ENCODE measurements at regions not wholly inside any gene's neighbourhood (a gene's known extent, or its start where the extent isn't known, plus 50 kb on each side); places are given as distances from the start of the nearest gene placed in this dataset.
A peak's percentile ranks its signal among the peaks of the same experiment; 100 is the strongest.

- Histone ChIP-seq H3K27ac (ENCODE audit: low read depth in 2 of 2, low read length in 1 of 2) (no peak overlapping the region), H3K9me3 (ENCODE audit: control insufficient read depth in 2 of 2, insufficient read depth in 1 of 2, low read depth in 1 of 2, low read length in 1 of 2) (no peaks in the 10 kb centered on the region), H3K27me3 (ENCODE audit: control insufficient read depth in 1 of 2, insufficient read depth in 2 of 2, low read length in 2 of 2) (no peaks in the 10 kb centered on the region), H3K36me3 (ENCODE audit: control insufficient read depth in 2 of 2, insufficient read depth in 2 of 2, low read length in 1 of 2) (no peaks in the 10 kb centered on the region), H3K4me1 (ENCODE audit: control insufficient read depth in 2 of 2, insufficient read depth in 2 of 2, low read length in 1 of 2) (no peaks in the 10 kb centered on the region), H3K4me3 (ENCODE audit: low read depth in 1 of 2, low read length in 2 of 2) (no peak overlapping the region)
- WGBS, 2 donors, result 48 to 50% methylated on average over 2 of the region's 2 CpGs
Measured at GRCh38 chr2:172336681-172337080, 90.7 kb upstream of the ITGA6 start.

- no peaks in the 10 kb centered on the region for H3K36me3 ChIP-seq (ENCODE audit: control insufficient read depth in 2 of 2, insufficient read depth in 2 of 2, low read length in 1 of 2)
- no peaks in the 10 kb centered on the region for H3K27me3 ChIP-seq (ENCODE audit: control insufficient read depth in 1 of 2, insufficient read depth in 2 of 2, low read length in 2 of 2)
- 28 to 45% methylated on average over 6 of the region's 6 CpGs for WGBS, 2 donors
- no peak overlapping the region for H3K27ac ChIP-seq (ENCODE audit: low read depth in 2 of 2, low read length in 1 of 2)
- no peak overlapping the region for H3K4me3 ChIP-seq (ENCODE audit: low read depth in 1 of 2, low read length in 2 of 2)
- H3K9me3 ChIP-seq (ENCODE audit: control insufficient read depth in 2 of 2, insufficient read depth in 1 of 2, low read depth in 1 of 2, low read length in 1 of 2), result no peaks in the 10 kb centered on the region
- H3K4me1 ChIP-seq (ENCODE audit: control insufficient read depth in 2 of 2, insufficient read depth in 2 of 2, low read length in 1 of 2), result peaks cover 0 to 2% of the 10 kb centered on the region in 2 donors
Measured at GRCh38 chr2:172339371-172340010, 87.9 kb upstream of the ITGA6 start.

GRCh38 chr2:172340394-172340793 lies 87.0 kb upstream of the ITGA6 start:
- Histone ChIP-seq H3K27ac (ENCODE audit: low read depth in 2 of 2, low read length in 1 of 2) (peak overlapping the region in 1 of 2 donors; percentile 27), H3K4me1 (ENCODE audit: control insufficient read depth in 2 of 2, insufficient read depth in 2 of 2, low read length in 1 of 2) (peaks cover 0 to 2% of the 10 kb centered on the region in 2 donors), H3K27me3 (ENCODE audit: control insufficient read depth in 1 of 2, insufficient read depth in 2 of 2, low read length in 2 of 2) (no peaks in the 10 kb centered on the region), H3K4me3 (ENCODE audit: low read depth in 1 of 2, low read length in 2 of 2) (no peak overlapping the region), H3K9me3 (ENCODE audit: control insufficient read depth in 2 of 2, insufficient read depth in 1 of 2, low read depth in 1 of 2, low read length in 1 of 2) (no peaks in the 10 kb centered on the region), H3K36me3 (ENCODE audit: control insufficient read depth in 2 of 2, insufficient read depth in 2 of 2, low read length in 1 of 2) (no peaks in the 10 kb centered on the region)
- 27 to 33% methylated on average over 4 of the region's 4 CpGs for WGBS, 2 donors

- 31 to 78% methylated on average over 3 of the region's 3 CpGs for WGBS, 2 donors
- H3K27ac ChIP-seq (ENCODE audit: low read depth in 2 of 2, low read length in 1 of 2), result no peak overlapping the region
Measured at GRCh38 chr2:172342078-172342477, 85.3 kb upstream of the ITGA6 start.

GRCh38 chr2:172342611-172343010 lies 84.8 kb upstream of the ITGA6 start:
- no peak overlapping the region for H3K4me3 ChIP-seq (ENCODE audit: low read depth in 1 of 2, low read length in 2 of 2)
- no peaks in the 10 kb centered on the region for H3K36me3 ChIP-seq (ENCODE audit: control insufficient read depth in 2 of 2, insufficient read depth in 2 of 2, low read length in 1 of 2)
- H3K4me1 ChIP-seq (ENCODE audit: control insufficient read depth in 2 of 2, insufficient read depth in 2 of 2, low read length in 1 of 2), result peaks cover 0 to 2% of the 10 kb centered on the region in 2 donors
- no peaks in the 10 kb centered on the region for H3K27me3 ChIP-seq (ENCODE audit: control insufficient read depth in 1 of 2, insufficient read depth in 2 of 2, low read length in 2 of 2)
- no peaks in the 10 kb centered on the region for H3K9me3 ChIP-seq (ENCODE audit: control insufficient read depth in 2 of 2, insufficient read depth in 1 of 2, low read depth in 1 of 2, low read length in 1 of 2)
- 70 to 91% methylated on average over 3 of the region's 3 CpGs for WGBS, 2 donors
- no peak overlapping the region for H3K27ac ChIP-seq (ENCODE audit: low read depth in 2 of 2, low read length in 1 of 2)

More at GRCh38 chr2:172342078-172342477, 85.3 kb upstream of the ITGA6 start:
- H3K27me3 ChIP-seq (ENCODE audit: control insufficient read depth in 1 of 2, insufficient read depth in 2 of 2, low read length in 2 of 2), result no peaks in the 10 kb centered on the region
- no peaks in the 10 kb centered on the region for H3K36me3 ChIP-seq (ENCODE audit: control insufficient read depth in 2 of 2, insufficient read depth in 2 of 2, low read length in 1 of 2)
- no peaks in the 10 kb centered on the region for H3K9me3 ChIP-seq (ENCODE audit: control insufficient read depth in 2 of 2, insufficient read depth in 1 of 2, low read depth in 1 of 2, low read length in 1 of 2)
- no peak overlapping the region for H3K4me3 ChIP-seq (ENCODE audit: low read depth in 1 of 2, low read length in 2 of 2)
- H3K4me1 ChIP-seq (ENCODE audit: control insufficient read depth in 2 of 2, insufficient read depth in 2 of 2, low read length in 1 of 2), result peaks cover 0 to 2% of the 10 kb centered on the region in 2 donors

- Histone ChIP-seq H3K9me3 (ENCODE audit: control insufficient read depth in 2 of 2, insufficient read depth in 1 of 2, low read depth in 1 of 2, low read length in 1 of 2) (no peaks in the 10 kb centered on the region), H3K36me3 (ENCODE audit: control insufficient read depth in 2 of 2, insufficient read depth in 2 of 2, low read length in 1 of 2) (no peaks in the 10 kb centered on the region), H3K4me3 (ENCODE audit: low read depth in 1 of 2, low read length in 2 of 2) (no peak overlapping the region), H3K4me1 (ENCODE audit: control insufficient read depth in 2 of 2, insufficient read depth in 2 of 2, low read length in 1 of 2) (peaks cover 0 to 2% of the 10 kb centered on the region in 2 donors), H3K27me3 (ENCODE audit: control insufficient read depth in 1 of 2, insufficient read depth in 2 of 2, low read length in 2 of 2) (no peaks in the 10 kb centered on the region), H3K27ac (ENCODE audit: low read depth in 2 of 2, low read length in 1 of 2) (no peak overlapping the region)
- WGBS, 2 donors, result 93 to 94% methylated on average over 2 of the region's 2 CpGs
Measured at GRCh38 chr2:172344159-172344558, 83.2 kb upstream of the ITGA6 start.

- WGBS, 2 donors, result 73 to 75% methylated on average over 1 of the region's 1 CpG
Measured at GRCh38 chr2:172345956-172346555, 81.3 kb upstream of the ITGA6 start.

GRCh38 chr2:172348555-172349288 lies 78.7 kb upstream of the ITGA6 start:
- no peaks in the 10 kb centered on the region for H3K36me3 ChIP-seq (ENCODE audit: control insufficient read depth in 2 of 2, insufficient read depth in 2 of 2, low read length in 1 of 2)
- no peaks in the 10 kb centered on the region for H3K27me3 ChIP-seq (ENCODE audit: control insufficient read depth in 1 of 2, insufficient read depth in 2 of 2, low read length in 2 of 2)
- H3K4me1 ChIP-seq (ENCODE audit: control insufficient read depth in 2 of 2, insufficient read depth in 2 of 2, low read length in 1 of 2), result peaks cover 0 to 3% of the 10 kb centered on the region in 2 donors
- no peak overlapping the region for H3K4me3 ChIP-seq (ENCODE audit: low read depth in 1 of 2, low read length in 2 of 2)
- no peak overlapping the region for H3K27ac ChIP-seq (ENCODE audit: low read depth in 2 of 2, low read length in 1 of 2)
- no peaks in the 10 kb centered on the region for H3K9me3 ChIP-seq (ENCODE audit: control insufficient read depth in 2 of 2, insufficient read depth in 1 of 2, low read depth in 1 of 2, low read length in 1 of 2)
- whole genome bisulfite sequencing, 2 donors, result 65 to 73% methylated on average over 4 of the region's 4 CpGs

More at GRCh38 chr2:172345956-172346555, 81.3 kb upstream of the ITGA6 start:
- no peak overlapping the region for H3K4me3 ChIP-seq (ENCODE audit: low read depth in 1 of 2, low read length in 2 of 2)
- peaks cover 0 to 2% of the 10 kb centered on the region in 2 donors for H3K4me1 ChIP-seq (ENCODE audit: control insufficient read depth in 2 of 2, insufficient read depth in 2 of 2, low read length in 1 of 2)
- H3K27me3 ChIP-seq (ENCODE audit: control insufficient read depth in 1 of 2, insufficient read depth in 2 of 2, low read length in 2 of 2), result no peaks in the 10 kb centered on the region
- H3K27ac ChIP-seq (ENCODE audit: low read depth in 2 of 2, low read length in 1 of 2), result no peak overlapping the region
- H3K36me3 ChIP-seq (ENCODE audit: control insufficient read depth in 2 of 2, insufficient read depth in 2 of 2, low read length in 1 of 2), result no peaks in the 10 kb centered on the region
- no peaks in the 10 kb centered on the region for H3K9me3 ChIP-seq (ENCODE audit: control insufficient read depth in 2 of 2, insufficient read depth in 1 of 2, low read depth in 1 of 2, low read length in 1 of 2)

GRCh38 chr2:172350839-172351479 lies 76.4 kb upstream of the ITGA6 start:
- no peaks in the 10 kb centered on the region for H3K36me3 ChIP-seq (ENCODE audit: control insufficient read depth in 2 of 2, insufficient read depth in 2 of 2, low read length in 1 of 2)
- H3K4me3 ChIP-seq (ENCODE audit: low read depth in 1 of 2, low read length in 2 of 2), result no peak overlapping the region
- H3K27me3 ChIP-seq (ENCODE audit: control insufficient read depth in 1 of 2, insufficient read depth in 2 of 2, low read length in 2 of 2), result no peaks in the 10 kb centered on the region
- 55 to 63% methylated on average over 9 of the region's 9 CpGs for WGBS, 2 donors
- peaks cover 0 to 3% of the 10 kb centered on the region in 2 donors for H3K4me1 ChIP-seq (ENCODE audit: control insufficient read depth in 2 of 2, insufficient read depth in 2 of 2, low read length in 1 of 2)
- peak overlapping the region in 1 of 2 donors; percentile 11 for H3K27ac ChIP-seq (ENCODE audit: low read depth in 2 of 2, low read length in 1 of 2)
- H3K9me3 ChIP-seq (ENCODE audit: control insufficient read depth in 2 of 2, insufficient read depth in 1 of 2, low read depth in 1 of 2, low read length in 1 of 2), result no peaks in the 10 kb centered on the region

All from esophagus (tissue), 2 donors.